ENCODE measurements at regions not wholly inside any gene's neighbourhood (a gene's known extent, or its start where the extent isn't known, plus 50 kb on each side); places are given as distances from the start of the nearest gene placed in this dataset.

GRCh38 chr2:103963146-103963725 is 890.7 kb upstream of the POU3F3 start:
- TF ChIP-seq CTCF (IDR thresholded peaks at IDR 0.05) (no peak), POLR2A (IDR thresholded peaks at IDR 0.05) (no peak)
